ENCODE measurements at regions not wholly inside any gene's neighbourhood (a gene's known extent, or its start where the extent isn't known, plus 50 kb on each side); places are given as distances from the start of the nearest gene placed in this dataset.

DNA sequence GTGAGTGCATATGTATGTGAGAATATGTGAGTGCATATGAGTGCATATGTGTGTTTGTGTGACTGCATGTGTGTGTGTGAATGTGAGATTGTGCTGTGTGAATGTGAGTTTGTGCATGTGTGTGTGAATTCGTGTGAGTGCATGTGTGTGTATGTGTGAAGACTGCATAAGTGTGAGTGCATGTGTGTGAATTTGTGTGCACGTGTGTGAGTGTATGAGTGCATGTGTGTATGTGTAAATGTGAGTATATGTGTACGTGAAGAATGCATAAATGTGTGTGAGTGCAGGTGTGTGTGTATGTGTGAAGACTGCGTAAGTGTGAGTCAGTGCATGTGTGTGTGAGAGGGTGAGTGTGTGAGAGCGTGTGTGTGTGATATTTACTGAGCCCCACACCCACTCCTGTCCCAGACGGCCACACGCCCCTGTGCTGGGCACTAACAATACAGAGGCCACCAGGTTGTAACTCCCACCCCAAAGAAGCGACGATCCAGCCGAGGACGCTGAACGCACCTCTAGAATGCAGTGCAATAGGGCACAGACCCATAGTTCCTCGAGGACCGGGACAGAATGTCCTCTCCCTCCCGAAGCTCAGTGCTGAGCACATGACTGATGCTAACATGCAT is 97.8 kb downstream of the C16orf95 start:
- Histone ChIP-seq H3K9me2 (ENCODE audit: insufficient read depth) (no peaks in the 10 kb centered on the region), H3K4me3 (no peak overlapping the region), H3K9ac (no peak overlapping the region), H3K36me3 (ENCODE audit: low read depth) (no peaks in the 10 kb centered on the region), H3K79me2 (ENCODE audit: insufficient read depth) (no peaks in the 10 kb centered on the region), H3K27me3 (replicated peaks; ENCODE audit: insufficient read depth) (no peaks in the 10 kb centered on the region), H3K27ac (no peak overlapping the region), H4K20me1 (ENCODE audit: insufficient read depth) (no peaks in the 10 kb centered on the region), H3K4me2 (ENCODE audit: unreplicated experiment) (no peak overlapping the region), H2AFZ (no peak overlapping the region), H3K4me1 (ENCODE audit: insufficient read depth) (no peaks in the 10 kb centered on the region), H3F3A (ENCODE audit: insufficient read depth) (no peaks in the 10 kb centered on the region), H3K9me3 (ENCODE audit: low read depth) (no peaks in the 10 kb centered on the region)
- 82 to 83% methylated on average over 15 of the region's 15 CpGs for WGBS, 2 experiments (ENCODE audit: low coverage in 1 of 2, low lambda C conversion rate in 2 of 2, missing lambda C conversion rate in 2 of 2)
- DNase-seq: no peak
- TF ChIP-seq EZH2 (IDR thresholded peaks at IDR 0.05; ENCODE audit: insufficient read depth, poor library complexity, severe bottlenecking) (no peak), EZH2phosphoT487 (IDR thresholded peaks at IDR 0.05; ENCODE audit: insufficient read depth, low read depth) (no peak)
- in situ Hi-C loops (cut with MboI): no loop called here

DNA sequence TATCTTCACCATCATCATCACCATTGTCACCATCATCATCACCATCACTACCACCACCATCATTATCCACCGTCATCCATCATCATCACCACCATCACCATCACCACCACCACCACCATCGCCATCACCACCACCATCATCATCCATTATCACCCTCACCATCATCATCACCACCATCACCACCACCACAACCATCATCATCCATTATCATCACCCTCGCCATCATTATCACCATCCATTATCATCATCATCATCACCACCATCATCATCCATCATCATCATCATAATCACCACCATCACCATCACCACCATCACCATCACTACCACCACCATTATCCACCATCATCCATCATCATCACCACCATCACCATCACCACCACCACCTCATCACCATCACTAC is 95.6 kb downstream of the C16orf95 start:
- DNase-seq: no peak
- H3K9ac ChIP-seq: no peak overlapping the region
- no peaks in the 10 kb centered on the region for H4K20me1 ChIP-seq (ENCODE audit: insufficient read depth)
- WGBS, 2 experiments (ENCODE audit: low coverage in 1 of 2, low lambda C conversion rate in 2 of 2, missing lambda C conversion rate in 2 of 2): 47 to 58% methylated on average over 2 to 3 of the region's 3 CpGs
- in situ Hi-C loops (cut with MboI): no loop called here
- H3K4me3 ChIP-seq: no peak overlapping the region
- no peak overlapping the region for H3K27ac ChIP-seq
- no peaks in the 10 kb centered on the region for H3K79me2 ChIP-seq (ENCODE audit: insufficient read depth)
- H3K27me3 ChIP-seq (replicated peaks; ENCODE audit: insufficient read depth): no peaks in the 10 kb centered on the region
- no peak overlapping the region for H2AFZ ChIP-seq
- H3K4me2 ChIP-seq (ENCODE audit: unreplicated experiment): no peak overlapping the region
- no peaks in the 10 kb centered on the region for H3F3A ChIP-seq (ENCODE audit: insufficient read depth)
- H3K36me3 ChIP-seq (ENCODE audit: low read depth): no peaks in the 10 kb centered on the region
- H3K9me2 ChIP-seq (ENCODE audit: insufficient read depth): no peaks in the 10 kb centered on the region
- no peak for TF ChIP-seq EZH2 (IDR thresholded peaks at IDR 0.05; ENCODE audit: insufficient read depth, poor library complexity, severe bottlenecking)
- TF ChIP-seq EZH2phosphoT487 (IDR thresholded peaks at IDR 0.05; ENCODE audit: insufficient read depth, low read depth): no peak
- H3K9me3 ChIP-seq (ENCODE audit: low read depth): no peaks in the 10 kb centered on the region
- no peaks in the 10 kb centered on the region for H3K4me1 ChIP-seq (ENCODE audit: insufficient read depth)

GRCh38 chr16:87222335-87222734 is 94.9 kb downstream of the C16orf95 start:
- TF ChIP-seq EZH2 (IDR thresholded peaks at IDR 0.05; ENCODE audit: insufficient read depth, poor library complexity, severe bottlenecking) (no peak), EZH2phosphoT487 (IDR thresholded peaks at IDR 0.05; ENCODE audit: insufficient read depth, low read depth) (no peak)
- Histone ChIP-seq H3K36me3 (ENCODE audit: low read depth) (no peaks in the 10 kb centered on the region), H3K9me3 (ENCODE audit: low read depth) (no peaks in the 10 kb centered on the region), H3K27ac (no peak overlapping the region), H3K27me3 (replicated peaks; ENCODE audit: insufficient read depth) (no peaks in the 10 kb centered on the region), H3K4me3 (no peak overlapping the region), H3K79me2 (ENCODE audit: insufficient read depth) (no peaks in the 10 kb centered on the region), H3K9me2 (ENCODE audit: insufficient read depth) (no peaks in the 10 kb centered on the region), H2AFZ (no peak overlapping the region), H3K9ac (no peak overlapping the region), H3K4me2 (ENCODE audit: unreplicated experiment) (no peak overlapping the region), H4K20me1 (ENCODE audit: insufficient read depth) (no peaks in the 10 kb centered on the region), H3K4me1 (ENCODE audit: insufficient read depth) (no peaks in the 10 kb centered on the region), H3F3A (ENCODE audit: insufficient read depth) (no peaks in the 10 kb centered on the region)
- in situ Hi-C loops (cut with MboI): no loop called here
- 92 to 100% methylated on average over 1 of the region's 1 CpG for WGBS, 2 experiments (ENCODE audit: low coverage in 1 of 2, low lambda C conversion rate in 2 of 2, missing lambda C conversion rate in 2 of 2)
- DNase-seq: no peak

GRCh38 chr16:87223656-87224248 is 93.4 kb downstream of the C16orf95 start:
- TF ChIP-seq EZH2phosphoT487 (IDR thresholded peaks at IDR 0.05; ENCODE audit: insufficient read depth, low read depth) (no peak), EZH2 (IDR thresholded peaks at IDR 0.05; ENCODE audit: insufficient read depth, poor library complexity, severe bottlenecking) (no peak)
- no peaks in the 10 kb centered on the region for H3K36me3 ChIP-seq (ENCODE audit: low read depth)
- no peaks in the 10 kb centered on the region for H3K9me3 ChIP-seq (ENCODE audit: low read depth)
- no peak overlapping the region for H3K9ac ChIP-seq
- H3K4me3 ChIP-seq: no peak overlapping the region
- no peaks in the 10 kb centered on the region for H3K4me1 ChIP-seq (ENCODE audit: insufficient read depth)
- H3K4me2 ChIP-seq (ENCODE audit: unreplicated experiment): no peak overlapping the region
- in situ Hi-C loops (cut with MboI): no loop called here
- no peaks in the 10 kb centered on the region for H3K79me2 ChIP-seq (ENCODE audit: insufficient read depth)
- 56 to 59% methylated on average over 3 of the region's 3 CpGs for WGBS, 2 experiments (ENCODE audit: low coverage in 1 of 2, low lambda C conversion rate in 2 of 2, missing lambda C conversion rate in 2 of 2)
- no peaks in the 10 kb centered on the region for H3K27me3 ChIP-seq (replicated peaks; ENCODE audit: insufficient read depth)
- H3K27ac ChIP-seq: no peak overlapping the region
- no peak for DNase-seq
- H3F3A ChIP-seq (ENCODE audit: insufficient read depth): no peaks in the 10 kb centered on the region
- no peaks in the 10 kb centered on the region for H3K9me2 ChIP-seq (ENCODE audit: insufficient read depth)
- no peaks in the 10 kb centered on the region for H4K20me1 ChIP-seq (ENCODE audit: insufficient read depth)
- H2AFZ ChIP-seq: no peak overlapping the region

All from GM23248 (cell line).